ENCODE measurements at regions not wholly inside any gene's neighbourhood (a gene's known extent, or its start where the extent isn't known, plus 50 kb on each side); places are given as distances from the start of the nearest gene placed in this dataset.

GRCh38 chr16:82432261-82432660 is 194.5 kb upstream of the CDH13 start:
- no peak for DNase-seq (ENCODE audit: low spot score)
- Histone ChIP-seq H3K36me3 (ENCODE audit: low read depth) (no peaks in the 10 kb centered on the region), H3K4me3 (ENCODE audit: severe bottlenecking) (no peak overlapping the region), H3K4me1 (ENCODE audit: insufficient read depth, poor library complexity, severe bottlenecking) (no peaks in the 10 kb centered on the region), H3K27ac (ENCODE audit: poor library complexity, severe bottlenecking) (no peak overlapping the region), H3K27me3 (ENCODE audit: insufficient read depth, poor library complexity, severe bottlenecking) (peaks cover 86% of the 10 kb centered on the region), H3K9me3 (ENCODE audit: severe bottlenecking) (no peaks in the 10 kb centered on the region)
- TF ChIP-seq CTCF (IDR thresholded peaks at IDR 0.05; ENCODE audit: poor library complexity, severe bottlenecking), result no peak
- no peak for ATAC-seq (ENCODE audit: low read depth)

- no peak for TF ChIP-seq CTCF (IDR thresholded peaks at IDR 0.05; ENCODE audit: poor library complexity, severe bottlenecking)
- H3K4me3 ChIP-seq (ENCODE audit: severe bottlenecking), result no peak overlapping the region
- peaks cover 64% of the 10 kb centered on the region for H3K27me3 ChIP-seq (ENCODE audit: insufficient read depth, poor library complexity, severe bottlenecking)
- H3K36me3 ChIP-seq (ENCODE audit: low read depth), result no peaks in the 10 kb centered on the region
- DNase-seq (ENCODE audit: low spot score) (no peak), ATAC-seq (ENCODE audit: low read depth) (no peak)
- no peak overlapping the region for H3K27ac ChIP-seq (ENCODE audit: poor library complexity, severe bottlenecking)
- no peaks in the 10 kb centered on the region for H3K4me1 ChIP-seq (ENCODE audit: insufficient read depth, poor library complexity, severe bottlenecking)
- no peaks in the 10 kb centered on the region for H3K9me3 ChIP-seq (ENCODE audit: severe bottlenecking)
These were observed 201.1 kb upstream of the CDH13 start for GRCh38 chr16:82425661-82426060.

GRCh38 chr16:82421851-82422250 is 204.9 kb upstream of the CDH13 start:
- H3K27me3 ChIP-seq (ENCODE audit: insufficient read depth, poor library complexity, severe bottlenecking), result peaks cover 41% of the 10 kb centered on the region
- H3K4me3 ChIP-seq (ENCODE audit: severe bottlenecking), result no peak overlapping the region
- no peaks in the 10 kb centered on the region for H3K9me3 ChIP-seq (ENCODE audit: severe bottlenecking)
- H3K4me1 ChIP-seq (ENCODE audit: insufficient read depth, poor library complexity, severe bottlenecking), result no peaks in the 10 kb centered on the region
- H3K36me3 ChIP-seq (ENCODE audit: low read depth), result no peaks in the 10 kb centered on the region
- ATAC-seq (ENCODE audit: low read depth) (no peak), DNase-seq (ENCODE audit: low spot score) (no peak)
- no peak overlapping the region for H3K27ac ChIP-seq (ENCODE audit: poor library complexity, severe bottlenecking)
- TF ChIP-seq CTCF (IDR thresholded peaks at IDR 0.05; ENCODE audit: poor library complexity, severe bottlenecking), result no peak

GRCh38 chr16:82419332-82419731 is 207.4 kb upstream of the CDH13 start:
- no peaks in the 10 kb centered on the region for H3K4me1 ChIP-seq (ENCODE audit: insufficient read depth, poor library complexity, severe bottlenecking)
- peaks cover 23% of the 10 kb centered on the region for H3K27me3 ChIP-seq (ENCODE audit: insufficient read depth, poor library complexity, severe bottlenecking)
- H3K36me3 ChIP-seq (ENCODE audit: low read depth), result no peaks in the 10 kb centered on the region
- ATAC-seq (ENCODE audit: low read depth), result no peak
- no peak for TF ChIP-seq CTCF (IDR thresholded peaks at IDR 0.05; ENCODE audit: poor library complexity, severe bottlenecking)
- DNase-seq (ENCODE audit: low spot score), result no peak
- no peak overlapping the region for H3K4me3 ChIP-seq (ENCODE audit: severe bottlenecking)
- H3K9me3 ChIP-seq (ENCODE audit: severe bottlenecking), result no peaks in the 10 kb centered on the region
- no peak overlapping the region for H3K27ac ChIP-seq (ENCODE audit: poor library complexity, severe bottlenecking)

GRCh38 chr16:82414476-82414875 is 212.3 kb upstream of the CDH13 start:
- Histone ChIP-seq H3K9me3 (ENCODE audit: severe bottlenecking) (no peaks in the 10 kb centered on the region), H3K4me3 (ENCODE audit: severe bottlenecking) (no peak overlapping the region), H3K27me3 (ENCODE audit: insufficient read depth, poor library complexity, severe bottlenecking) (peaks cover 32% of the 10 kb centered on the region), H3K36me3 (ENCODE audit: low read depth) (no peaks in the 10 kb centered on the region), H3K27ac (ENCODE audit: poor library complexity, severe bottlenecking) (no peak overlapping the region), H3K4me1 (ENCODE audit: insufficient read depth, poor library complexity, severe bottlenecking) (no peaks in the 10 kb centered on the region)
- ATAC-seq (ENCODE audit: low read depth) (no peak), DNase-seq (ENCODE audit: low spot score) (no peak)
- no peak for TF ChIP-seq CTCF (IDR thresholded peaks at IDR 0.05; ENCODE audit: poor library complexity, severe bottlenecking)

All from RWPE2 (cell line).